Neural cell (in vitro differentiated cells): ENCODE measurements at regions not wholly inside any gene's neighbourhood (a gene's known extent, or its start where the extent isn't known, plus 50 kb on each side); places are given as distances from the start of the nearest gene placed in this dataset.

ENCODE experiments used
- CTCF ChIP-seq: fragments of 450-650 bp; IDR thresholded peaks from 2 replicates; pipeline ENCODE4 v1.5.1; 2014; ENCODE audit warnings: antibody characterized with exemption, mild to moderate bottlenecking, moderate library complexity; ENCODE audit not compliant: poor library complexity, severe bottlenecking
- EP300 ChIP-seq: fragments of 450-650 bp; conservative IDR thresholded peaks from 2 replicates; pipeline ENCODE4 v1.6.1; 2014; ENCODE audit warnings: antibody characterized with exemption, mild to moderate bottlenecking, moderate library complexity; ENCODE audit not compliant: poor library complexity, severe bottlenecking
- EZH2 ChIP-seq: fragments of 200-600, 300-800 bp; shearing (Covaris generic), sonication (generic); IDR thresholded peaks from 2 replicates; pipeline ENCODE4 v1.6.1; 2014; ENCODE audit warnings: antibody characterized with exemption, low read length, borderline replicate concordance, mild to moderate bottlenecking; ENCODE audit not compliant: insufficient read depth, poor library complexity, severe bottlenecking
- REST ChIP-seq: IDR thresholded peaks from 2 replicates; pipeline ENCODE4 v1.6.1; 2012; ENCODE audit warnings: borderline replicate concordance
- SMC3 ChIP-seq: fragments of 450-650 bp; conservative IDR thresholded peaks from 2 replicates; pipeline ENCODE4 v1.6.1; 2014; ENCODE audit warnings: antibody characterized with exemption, mild to moderate bottlenecking, moderate library complexity; ENCODE audit not compliant: poor library complexity
- TAF1 ChIP-seq: IDR thresholded peaks from 2 replicates; pipeline ENCODE4 v1.6.1; 2012; ENCODE audit warnings: low read depth

GRCh38 chr4:147042046-147042445, 96.4 kb upstream of the TTC29 start:
- TF ChIP-seq REST: no peak
- TF ChIP-seq EZH2: no peak
- TF ChIP-seq CTCF: no peak
- TF ChIP-seq EP300: no peak
- no peak for TF ChIP-seq TAF1
- no peak for TF ChIP-seq SMC3
